Neural cell (in vitro differentiated cells): ENCODE measurements at regions not wholly inside any gene's neighbourhood (a gene's known extent, or its start where the extent isn't known, plus 50 kb on each side); places are given as distances from the start of the nearest gene placed in this dataset.

Experiments
- H2AFZ ChIP-seq: fragments of 200-600, 300-800 bp; sonication (generic), shearing (Covaris generic); 2 replicates; pipeline ENCODE4 v1.6.0; 2014; ENCODE audit warnings: low read depth, mild to moderate bottlenecking, antibody characterized with exemption, low read length, moderate library complexity
- H3F3A ChIP-seq: fragments of 200-600 bp; shearing (Covaris generic); 2 replicates; pipeline ENCODE4 v1.6.1; 2016; ENCODE audit warnings: mild to moderate bottlenecking, moderate library complexity, mixed read lengths, antibody characterized with exemption, low read length; ENCODE audit not compliant: insufficient read depth, poor library complexity, severe bottlenecking
- H3K27ac ChIP-seq: fragments of 200-600, 300-800 bp; sonication (generic), shearing (Covaris generic); 2 replicates; pipeline ENCODE4 v1.5.1; 2014; ENCODE audit warnings: mild to moderate bottlenecking, low read length, moderate library complexity
- H3K27me3 ChIP-seq: fragments of 300-800, 200-600 bp; sonication (generic), shearing (Covaris generic); 2 replicates; pipeline ENCODE4 v1.6.0; 2014; ENCODE audit warnings: mild to moderate bottlenecking, low read depth, low read length, moderate library complexity; ENCODE audit not compliant: insufficient read depth
- H3K36me3 ChIP-seq: fragments of 300-800, 200-600 bp; sonication (generic), shearing (Covaris generic); 2 replicates; pipeline ENCODE4 v1.5.1; 2014; ENCODE audit warnings: mild to moderate bottlenecking, antibody characterized with exemption, low read length, moderate library complexity; ENCODE audit not compliant: insufficient read depth
- H3K4me2 ChIP-seq: fragments of 300-800, 200-600 bp; sonication (generic), shearing (Covaris generic); 2 replicates; pipeline ENCODE4 v1.6.0; 2014; ENCODE audit warnings: mild to moderate bottlenecking, low read length
- H3K4me3 ChIP-seq: fragments of 300-800, 200-600 bp; sonication (generic), shearing (Covaris generic); 2 replicates; pipeline ENCODE4 v1.5.1; 2014; ENCODE audit warnings: mild to moderate bottlenecking, low read length, moderate library complexity
- H3K79me2 ChIP-seq: fragments of 200-600 bp; shearing (Covaris generic); replicated peaks from 2 replicates; pipeline ENCODE4 v1.6.0; 2014; ENCODE audit warnings: mild to moderate bottlenecking, low read length, moderate library complexity; ENCODE audit not compliant: insufficient read depth
- H3K9ac ChIP-seq: fragments of 300-800, 200-600 bp; sonication (generic), shearing (Covaris generic); 2 replicates; pipeline ENCODE4 v1.6.1; 2016; ENCODE audit warnings: mild to moderate bottlenecking, low read length, mixed read lengths
- H3K9me2 ChIP-seq: fragments of 200-600 bp; shearing (Covaris generic); 2 replicates; pipeline ENCODE4 v1.6.1; 2016; ENCODE audit warnings: mild to moderate bottlenecking, low read length, mixed read lengths; ENCODE audit not compliant: insufficient read depth
- H3K9me3 ChIP-seq: fragments of 200-600, 300-800 bp; sonication (generic), shearing (Covaris generic); 2 replicates; pipeline ENCODE4 v1.6.1; 2016; ENCODE audit warnings: mild to moderate bottlenecking, mixed run types, low read length, moderate library complexity, mixed read lengths
- H4K20me1 ChIP-seq: fragments of 200-600 bp; shearing (Covaris generic); 2 replicates; pipeline ENCODE4 v1.6.1; 2016; ENCODE audit warnings: mild to moderate bottlenecking, mixed run types; ENCODE audit not compliant: insufficient read depth
- CTCF ChIP-seq: fragments of 450-650 bp; IDR thresholded peaks from 2 replicates; pipeline ENCODE4 v1.5.1; 2014; ENCODE audit warnings: antibody characterized with exemption, mild to moderate bottlenecking, moderate library complexity; ENCODE audit not compliant: poor library complexity, severe bottlenecking
- EP300 ChIP-seq: fragments of 450-650 bp; conservative IDR thresholded peaks from 2 replicates; pipeline ENCODE4 v1.6.1; 2014; ENCODE audit warnings: antibody characterized with exemption, mild to moderate bottlenecking, moderate library complexity; ENCODE audit not compliant: poor library complexity, severe bottlenecking
- EZH2 ChIP-seq: fragments of 200-600, 300-800 bp; shearing (Covaris generic), sonication (generic); IDR thresholded peaks from 2 replicates; pipeline ENCODE4 v1.6.1; 2014; ENCODE audit warnings: antibody characterized with exemption, low read length, borderline replicate concordance, mild to moderate bottlenecking; ENCODE audit not compliant: insufficient read depth, poor library complexity, severe bottlenecking
- MXI1 ChIP-seq: fragments of 450-650 bp; conservative IDR thresholded peaks from 2 replicates; pipeline ENCODE4 v1.6.1; 2014; ENCODE audit warnings: antibody characterized with exemption, mild to moderate bottlenecking; ENCODE audit not compliant: poor library complexity, severe bottlenecking
- POLR2AphosphoS5 ChIP-seq: IDR thresholded peaks from 2 replicates; pipeline ENCODE4 v1.6.1; 2012
- RAD21 ChIP-seq: fragments of 450-650 bp; conservative IDR thresholded peaks from 2 replicates; pipeline ENCODE4 v1.6.1; 2014; ENCODE audit warnings: antibody characterized with exemption, mild to moderate bottlenecking, moderate library complexity
- REST ChIP-seq: IDR thresholded peaks from 2 replicates; pipeline ENCODE4 v1.6.1; 2012; ENCODE audit warnings: borderline replicate concordance
- SMC3 ChIP-seq: fragments of 450-650 bp; conservative IDR thresholded peaks from 2 replicates; pipeline ENCODE4 v1.6.1; 2014; ENCODE audit warnings: antibody characterized with exemption, mild to moderate bottlenecking, moderate library complexity; ENCODE audit not compliant: poor library complexity
- TAF1 ChIP-seq: IDR thresholded peaks from 2 replicates; pipeline ENCODE4 v1.6.1; 2012; ENCODE audit warnings: low read depth

- H2AFZ ChIP-seq, result no peak overlapping the region
- no peak overlapping the region for H3K4me2 ChIP-seq
- TF ChIP-seq EZH2 (no peak), CTCF (no peak), RAD21 (no peak), TAF1 (no peak)
- H3K36me3 ChIP-seq, result no peaks in the 10 kb centered on the region
- H3K27me3 ChIP-seq, result no peaks in the 10 kb centered on the region
- H3K9me2 ChIP-seq, result no peaks in the 10 kb centered on the region
- H3K27ac ChIP-seq, result no peak overlapping the region
- H3K9ac ChIP-seq, result no peak overlapping the region
- H4K20me1 ChIP-seq, result no peaks in the 10 kb centered on the region
- no peaks in the 10 kb centered on the region for H3K9me3 ChIP-seq
- no peaks in the 10 kb centered on the region for H3F3A ChIP-seq
- no peak overlapping the region for H3K4me3 ChIP-seq
- H3K79me2 ChIP-seq, result no peaks in the 10 kb centered on the region
These were observed 95.3 kb upstream of the TEX51 start for GRCh38 chr2:126803434-126803775.

- Histone ChIP-seq H3K9me2 (no peaks in the 10 kb centered on the region), H3K4me2 (no peak overlapping the region), H3K36me3 (no peaks in the 10 kb centered on the region), H3K27me3 (no peaks in the 10 kb centered on the region), H4K20me1 (no peaks in the 10 kb centered on the region), H3K27ac (no peak overlapping the region), H3K4me3 (no peak overlapping the region), H3F3A (no peaks in the 10 kb centered on the region), H3K9ac (no peak overlapping the region), H2AFZ (no peak overlapping the region), H3K9me3 (no peaks in the 10 kb centered on the region), H3K79me2 (no peaks in the 10 kb centered on the region)
- TF ChIP-seq EZH2, result no peak
- TF ChIP-seq RAD21, result no peak
- TF ChIP-seq CTCF, result no peak
- no peak for TF ChIP-seq MXI1
- no peak for TF ChIP-seq SMC3
- TF ChIP-seq EP300, result no peak
- no peak for TF ChIP-seq REST
- no peak for TF ChIP-seq POLR2AphosphoS5
- TF ChIP-seq TAF1, result no peak
These were observed 94.3 kb upstream of the TEX51 start for GRCh38 chr2:126804347-126804746.
